NCI-H187 treated with DMSO at 0.1 percent for 48 hours (cell line): ENCODE measurements at regions not wholly inside any gene's neighbourhood (a gene's known extent, or its start where the extent isn't known, plus 50 kb on each side); places are given as distances from the start of the nearest gene placed in this dataset.
A peak's percentile ranks its signal among the peaks of the same experiment; 100 is the strongest.
"Not testable (repeated sequence)": the region's sequence is repeated elsewhere in the genome, so short reads cannot be mapped to it uniquely, and the experiment has no call there.

ENCODE experiments used
- DNase-seq: peaks from one replicate; lab custom pipeline; 2025; lab: John Stamatoyannopoulos, UW

DNA sequence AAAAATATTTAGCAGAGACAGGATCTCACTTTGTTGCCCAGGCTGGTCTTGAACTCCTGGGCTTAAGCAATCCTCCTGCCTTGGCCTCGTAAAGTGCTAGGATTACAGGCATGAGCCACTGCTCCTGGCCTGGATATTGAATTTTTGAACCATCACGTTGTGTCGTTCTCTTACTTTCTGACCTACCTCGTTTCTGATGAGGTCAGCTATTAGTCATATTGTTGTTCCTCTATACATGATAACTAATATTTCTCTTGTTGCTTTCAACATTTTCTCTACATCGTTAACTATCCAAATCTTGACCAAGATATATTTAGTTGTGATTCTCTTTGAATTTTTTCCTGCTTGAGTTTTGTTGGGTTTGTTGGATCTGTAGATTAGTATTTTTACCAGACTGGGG is 541.3 kb upstream of the SOX11 start:
- DNase-seq, result no peak

- DNase-seq, result peak; percentile 68
These were observed 527.2 kb upstream of the SOX11 start for GRCh38 chr2:5164776-5165525.

DNA sequence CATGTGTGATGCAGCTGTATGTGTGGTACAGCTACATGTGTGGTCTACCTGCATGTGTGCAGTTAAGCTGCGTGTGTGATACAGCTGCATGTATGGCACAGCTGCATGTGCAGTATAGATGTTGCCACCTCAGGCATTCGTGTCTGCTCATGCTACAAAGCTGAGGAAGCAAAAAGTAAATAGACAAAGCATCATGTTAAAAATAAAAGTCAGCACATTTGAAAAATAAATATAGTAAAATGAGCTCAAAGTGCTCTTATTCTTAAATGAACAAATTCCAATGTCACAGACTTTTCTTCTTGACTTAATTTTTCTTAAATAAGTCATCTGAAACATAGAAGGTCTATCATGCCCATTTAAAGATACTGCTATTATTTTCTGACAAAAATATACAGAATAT is 519.3 kb upstream of the SOX11 start:
- DNase-seq, result no peak

DNA sequence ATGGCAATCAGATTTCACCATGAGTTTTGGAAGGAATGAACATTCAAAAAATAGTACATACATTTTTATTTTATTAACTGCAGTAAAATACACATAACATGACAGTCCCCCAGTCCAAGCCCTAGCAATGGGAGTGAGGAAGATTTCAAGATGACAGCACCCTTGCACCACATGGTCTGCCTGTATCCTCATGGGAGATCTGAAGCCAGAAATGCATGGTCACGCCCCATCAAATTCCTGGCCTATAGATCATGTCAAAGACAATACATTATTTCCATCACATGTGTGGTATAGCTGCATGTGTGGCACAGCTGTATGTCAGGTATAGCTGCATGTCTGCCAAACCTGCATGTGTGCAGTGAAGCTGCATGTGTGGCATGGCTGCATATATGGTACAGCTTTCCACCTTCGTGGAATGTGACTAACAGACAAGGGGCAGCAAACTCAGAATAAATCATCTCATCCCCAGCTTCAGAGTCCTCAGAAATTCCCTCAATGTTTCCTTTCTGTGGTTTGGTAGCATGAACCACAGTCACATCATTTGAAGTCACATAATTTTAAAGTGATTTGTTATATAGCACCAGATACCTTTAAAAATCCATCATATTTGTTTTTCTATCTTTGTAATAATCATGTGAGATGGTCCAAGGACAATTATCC is 518.2 kb upstream of the SOX11 start:
- DNase-seq, result no peak

DNA sequence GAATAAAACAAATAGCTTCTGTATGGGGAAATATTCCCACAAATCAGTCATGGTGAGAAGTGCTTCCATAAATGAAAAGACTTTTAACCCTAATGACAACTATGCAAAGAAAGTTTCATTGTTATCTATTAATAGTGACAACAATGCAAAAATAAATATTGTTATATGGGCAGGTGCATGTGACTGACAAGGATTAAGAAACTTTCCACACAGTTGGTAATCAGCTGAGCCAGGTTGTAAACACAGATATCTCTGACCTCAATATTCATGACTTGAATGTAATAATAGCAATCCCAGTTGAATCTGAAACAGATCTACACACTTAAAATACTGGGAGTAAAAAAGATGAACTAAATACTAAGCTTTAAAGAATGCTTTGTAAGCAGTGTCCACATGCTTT is 517.0 kb upstream of the SOX11 start:
- no peak for DNase-seq

DNA sequence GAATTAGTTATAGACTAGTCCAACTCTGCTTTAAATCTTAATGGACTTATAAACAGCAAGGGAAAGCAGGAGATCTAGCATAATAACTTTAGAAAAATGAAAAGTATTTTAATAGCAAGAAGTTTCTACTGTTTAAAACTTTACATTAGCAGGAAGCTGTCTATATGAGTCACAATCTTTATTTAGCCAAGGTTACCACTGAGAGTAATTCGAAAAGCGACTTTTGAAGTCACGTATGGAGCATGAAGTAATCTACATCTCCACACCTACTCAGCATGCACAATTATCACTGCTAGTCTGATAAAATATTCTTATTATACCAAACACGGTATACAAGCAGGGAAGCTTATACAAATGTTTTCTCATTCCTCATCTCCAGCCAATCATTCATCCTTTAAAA is 515.4 kb upstream of the SOX11 start:
- no peak for DNase-seq

DNA sequence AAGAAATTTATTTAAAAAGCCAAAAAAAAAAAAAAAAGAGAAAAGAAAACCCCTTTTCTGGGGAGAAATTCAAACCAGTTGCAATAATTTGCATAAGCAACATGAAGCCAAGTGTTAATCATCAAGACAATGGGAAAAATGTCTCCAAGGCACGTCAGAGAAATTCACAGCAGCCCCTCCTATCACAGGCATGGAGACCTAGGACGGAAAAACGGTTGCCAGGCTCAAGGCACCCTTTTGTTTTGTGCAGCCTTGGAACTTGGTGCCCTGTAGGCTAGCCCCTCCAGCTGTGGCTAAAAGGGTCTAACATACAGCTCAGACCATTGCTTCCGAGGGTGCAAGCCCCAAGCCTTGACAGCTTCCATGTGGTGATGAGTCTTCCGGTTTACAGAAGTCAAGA is 509.2 kb upstream of the SOX11 start:
- no peak for DNase-seq

DNA sequence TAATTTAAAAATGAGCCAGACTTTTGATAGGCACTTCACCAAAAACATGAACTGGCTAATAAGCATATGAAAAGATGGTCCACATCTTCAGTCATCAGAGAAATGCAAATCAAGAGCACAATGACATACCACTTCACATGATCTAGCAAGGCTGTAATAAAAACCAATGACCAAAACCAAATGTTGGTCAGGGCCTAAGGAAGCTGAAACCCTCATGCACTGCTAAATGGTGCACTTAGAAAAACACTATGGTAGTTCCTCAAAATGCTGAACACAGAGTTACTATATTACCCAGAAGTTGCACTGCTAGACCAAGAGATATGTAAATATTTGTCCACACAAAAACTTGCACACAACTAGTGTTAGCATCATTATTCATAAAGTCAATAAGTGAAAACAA is 504.9 kb upstream of the SOX11 start:
- no peak for DNase-seq

- no peak for DNase-seq
These were observed 503.5 kb upstream of the SOX11 start for GRCh38 chr2:5188636-5189035.

DNA sequence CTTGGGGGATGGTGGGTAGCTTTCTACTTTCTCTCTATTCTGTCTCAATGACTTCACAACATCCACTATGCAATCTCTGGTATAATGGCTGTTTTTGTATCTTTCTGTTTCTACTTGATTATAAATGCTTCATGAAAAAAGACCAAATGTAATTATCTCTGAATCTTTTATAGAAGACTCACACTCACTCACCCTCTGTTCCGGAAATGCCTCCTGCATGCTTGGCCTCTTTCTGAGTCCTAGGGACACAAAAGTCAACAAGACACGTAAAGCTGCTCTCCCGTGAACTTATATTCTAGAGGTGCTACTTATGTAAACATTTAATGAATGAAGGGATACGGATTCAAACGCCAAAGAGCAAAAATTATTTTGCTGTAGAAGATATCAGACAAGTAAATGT is 502.2 kb upstream of the SOX11 start:
- DNase-seq, result no peak

- no peak for DNase-seq
These were observed 496.5 kb upstream of the SOX11 start for GRCh38 chr2:5195636-5196035.

DNA sequence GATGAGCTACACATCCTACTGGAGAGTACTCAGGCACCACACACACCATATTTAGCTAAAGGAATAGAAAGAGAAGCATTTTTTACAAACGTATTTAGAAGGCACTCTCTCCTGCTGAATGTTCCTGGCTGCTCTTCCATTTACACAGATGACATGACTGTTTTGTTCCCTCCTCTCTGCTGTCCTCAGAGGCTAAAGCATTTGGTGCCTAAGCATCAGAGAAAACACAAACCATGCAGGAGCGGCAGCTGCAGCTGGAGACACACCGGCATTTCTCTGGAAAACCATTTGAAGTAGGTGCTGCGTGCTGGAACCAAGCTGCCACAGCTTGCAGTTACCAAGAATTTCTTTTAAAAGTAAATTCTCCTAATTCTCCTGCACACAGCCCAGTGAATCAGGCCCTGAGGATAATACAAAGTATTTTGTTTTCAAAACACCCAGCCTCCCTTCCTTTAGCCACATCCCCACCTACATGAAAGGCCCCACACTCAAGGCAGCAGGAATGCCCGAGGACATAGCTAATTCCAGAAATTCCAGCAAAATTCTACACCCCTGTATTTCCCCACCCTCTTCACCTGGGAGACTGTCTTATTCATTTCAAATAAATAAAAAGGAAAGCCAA is 488.9 kb upstream of the SOX11 start:
- no peak for DNase-seq

- not testable (repeated sequence) for DNase-seq
These were observed 485.4 kb upstream of the SOX11 start for GRCh38 chr2:5206742-5207141.

DNA sequence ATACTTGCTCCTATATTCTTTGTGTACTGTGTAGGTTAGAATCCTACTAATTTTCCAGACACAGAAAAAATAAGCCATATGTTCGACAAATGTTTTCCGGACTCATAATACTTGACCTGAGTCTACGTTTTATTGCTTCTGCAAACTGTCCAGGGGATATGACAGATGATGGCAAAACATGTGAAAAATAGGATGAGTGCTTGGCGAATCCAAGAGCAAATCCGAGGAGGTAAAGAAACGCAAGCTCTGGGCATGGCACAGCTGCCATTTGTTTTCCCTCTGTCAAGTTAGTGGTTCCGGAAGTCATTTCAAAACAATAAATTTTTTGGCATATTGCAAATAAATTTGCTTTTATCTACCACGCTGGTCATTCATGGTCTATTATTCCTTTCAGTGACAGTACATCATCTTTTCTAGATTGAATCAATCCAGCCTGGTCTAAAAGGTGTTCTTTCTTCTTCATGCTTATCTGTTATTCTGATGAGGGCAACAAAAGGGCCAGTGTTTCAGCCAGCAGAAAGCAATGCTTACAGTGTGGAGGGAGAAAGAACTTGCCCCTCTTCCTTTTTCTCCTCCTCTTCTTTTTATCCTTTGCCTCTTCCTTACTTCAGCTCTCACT is 476.1 kb upstream of the SOX11 start:
- DNase-seq, result no peak

- no peak for DNase-seq
These were observed 465.0 kb upstream of the SOX11 start for GRCh38 chr2:5227062-5227699.

- no peak for DNase-seq
These were observed 462.6 kb upstream of the SOX11 start for GRCh38 chr2:5229574-5229973.

DNA sequence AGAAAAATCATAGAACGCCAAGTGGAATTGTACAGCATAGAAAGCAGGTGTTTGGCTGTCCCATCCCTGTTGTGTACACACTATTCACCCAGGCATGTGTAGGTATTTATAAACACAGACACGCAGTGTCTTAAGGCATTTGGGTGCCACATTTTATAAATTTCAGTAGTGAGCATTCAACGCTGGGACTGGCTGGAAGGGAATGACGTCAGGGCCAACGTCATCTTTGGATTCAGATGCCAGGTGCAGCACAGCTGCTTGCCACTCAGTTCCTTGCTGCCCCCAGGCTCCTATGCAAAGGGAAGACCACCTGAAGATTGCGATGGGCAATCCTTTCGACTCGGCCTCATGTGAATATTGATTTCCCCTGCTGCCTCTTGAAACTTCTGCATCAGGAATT is 461.7 kb upstream of the SOX11 start:
- no peak for DNase-seq

- DNase-seq, result no peak
These were observed 461.3 kb upstream of the SOX11 start for GRCh38 chr2:5230855-5231254.

DNA sequence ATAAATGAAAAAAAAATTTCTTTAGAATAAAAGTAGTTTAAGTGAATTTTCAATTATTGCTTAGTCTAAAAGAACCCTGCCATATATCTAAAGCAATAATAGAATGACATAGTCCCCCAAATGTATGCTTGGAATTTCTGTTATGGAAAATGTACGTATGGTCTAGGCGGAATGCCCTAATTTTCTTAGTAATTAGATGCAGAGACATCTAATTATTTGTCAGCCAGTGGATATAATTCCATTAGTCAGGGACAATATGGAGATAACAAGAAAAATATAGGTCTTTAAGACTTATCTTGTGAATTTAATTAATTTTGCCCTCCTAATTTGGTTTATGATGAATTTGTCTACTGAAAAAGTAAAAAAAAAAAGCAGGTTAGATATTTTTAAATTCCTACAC is 460.9 kb upstream of the SOX11 start:
- DNase-seq, result no peak

DNA sequence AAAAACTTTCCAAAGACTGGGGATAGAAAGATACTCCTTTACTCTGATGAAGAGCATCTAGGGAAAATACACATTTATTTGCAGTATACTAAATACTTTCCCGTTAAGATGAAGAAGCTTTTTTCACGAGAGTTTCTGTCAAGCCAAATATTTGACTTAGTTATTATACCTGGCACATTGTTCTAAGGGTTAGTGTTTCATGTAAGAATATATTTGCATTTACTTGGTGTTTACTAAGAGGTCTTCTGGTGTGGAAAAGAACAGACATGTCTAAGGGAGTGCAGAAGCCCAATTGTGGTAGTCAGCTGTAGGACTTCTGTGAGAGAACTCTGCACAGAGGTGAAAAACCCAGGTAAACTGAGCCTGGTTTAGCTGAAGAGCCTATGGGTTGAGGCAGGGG is 457.6 kb upstream of the SOX11 start:
- no peak for DNase-seq

- DNase-seq, result no peak
These were observed 456.5 kb upstream of the SOX11 start for GRCh38 chr2:5235701-5236100.

DNA sequence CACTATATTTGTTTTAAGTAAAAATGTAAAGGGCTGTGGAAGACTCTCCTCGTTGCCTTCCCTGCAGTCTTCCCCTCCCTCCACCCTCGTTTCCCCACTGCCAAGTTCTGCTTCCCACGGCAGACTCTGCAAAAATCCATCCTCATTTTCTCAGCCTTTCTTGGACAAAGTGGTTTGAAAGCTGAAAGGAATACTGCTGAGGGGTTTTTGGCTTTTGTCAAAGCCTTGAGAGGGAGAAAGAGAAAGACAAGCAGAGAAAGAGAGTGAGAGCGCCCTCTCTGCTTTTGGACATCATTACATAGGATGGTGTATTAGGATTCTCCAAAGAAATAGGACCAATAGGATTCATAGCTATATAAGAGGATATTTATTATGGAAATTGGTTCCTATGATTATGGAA is 455.9 kb upstream of the SOX11 start:
- DNase-seq, result no peak

- DNase-seq, result no peak
These were observed 449.4 kb upstream of the SOX11 start for GRCh38 chr2:5242751-5243150.
